Islet of Langerhans (tissue), 1 donor: ENCODE measurements at regions not wholly inside any gene's neighbourhood (a gene's known extent, or its start where the extent isn't known, plus 50 kb on each side); places are given as distances from the start of the nearest gene placed in this dataset.

ENCODE experiments used
- FAIRE-seq: peaks from one replicate; lab custom pipeline; 2011; peaks lifted over from hg19 to GRCh38; lab: Jason Lieb, UNC

DNA sequence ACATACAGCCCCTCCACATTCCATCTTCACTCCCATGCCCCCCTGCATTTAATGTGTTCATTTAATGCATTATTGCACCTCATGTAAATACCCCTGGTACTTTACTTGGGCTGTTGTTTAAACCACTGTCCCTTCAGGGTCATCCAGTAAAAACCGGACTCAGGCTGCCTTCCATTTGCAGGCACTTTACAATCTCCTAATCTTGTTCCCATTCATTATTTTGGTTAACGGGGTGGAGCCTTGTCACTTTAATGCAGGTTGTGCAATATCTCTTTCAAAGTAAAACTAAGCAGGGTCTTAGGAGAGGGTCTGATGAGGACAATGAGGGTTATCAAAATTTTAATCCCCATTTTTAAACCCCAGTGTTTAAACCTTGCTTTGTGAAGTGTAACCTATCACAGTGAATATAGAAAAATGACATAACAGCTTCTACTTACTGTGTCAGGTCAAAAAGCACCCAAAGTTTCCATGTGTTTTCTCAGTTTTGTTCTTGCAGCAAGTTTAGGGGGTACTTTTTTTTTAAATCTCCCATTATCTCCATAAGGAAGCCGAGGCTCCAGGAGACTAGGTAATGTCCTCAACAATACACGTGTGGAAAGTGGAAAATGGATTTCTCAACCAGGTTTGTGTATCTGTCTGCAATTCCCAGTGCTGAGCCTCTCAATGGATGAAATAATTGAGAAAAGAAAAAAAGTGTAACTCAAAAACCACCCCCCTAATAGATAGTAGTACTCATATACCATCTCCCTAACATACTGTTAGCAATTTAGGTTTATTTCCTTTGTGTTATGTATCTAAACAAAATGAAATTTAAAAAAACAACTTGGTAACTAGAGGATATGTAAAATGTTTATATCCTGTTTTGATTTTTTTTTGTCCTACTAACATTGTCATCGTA, 54.2 kb upstream of the SPRY4 start:
- no peak for FAIRE-seq

DNA sequence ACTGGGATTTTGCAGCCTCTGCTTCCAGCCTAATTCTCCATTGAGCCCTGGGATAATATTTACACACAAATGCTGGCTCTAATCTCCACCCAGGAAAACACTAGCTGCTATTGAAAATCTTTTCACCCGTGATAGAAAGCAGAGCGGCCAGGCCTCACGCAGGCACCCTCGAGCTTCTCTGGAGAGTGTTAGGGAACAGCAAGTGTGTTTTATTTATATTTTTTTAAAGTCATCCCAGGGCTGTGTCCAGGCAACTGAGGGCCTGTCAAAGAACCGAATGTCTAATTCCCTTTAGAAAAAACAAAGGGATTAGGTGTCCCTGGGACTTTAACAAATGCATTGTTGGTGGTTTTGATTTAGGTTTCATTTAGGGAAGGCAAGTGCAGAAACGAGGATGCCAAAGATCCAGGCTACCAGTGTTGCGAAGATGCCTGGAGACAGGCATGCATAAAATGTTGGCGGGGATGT, 51.2 kb upstream of the SPRY4 start:
- FAIRE-seq: no peak
